Aorta (tissue), 5 donors: ENCODE measurements at regions not wholly inside any gene's neighbourhood (a gene's known extent, or its start where the extent isn't known, plus 50 kb on each side); places are given as distances from the start of the nearest gene placed in this dataset.
"Not testable (repeated sequence)": the region's sequence is repeated elsewhere in the genome, so short reads cannot be mapped to it uniquely, and the experiment has no call there.

ENCODE experiments used
- ATAC-seq: fragments of 200-7000 bp; cut with Tn5 transposase; one replicate; pipeline ENCODE4 v1.9.1; 2022; ENCODE audit warnings: moderate library complexity; ENCODE audit not compliant: low FRiP score
- DNase-seq, 2 donors: peaks; one replicate each; pipeline ENCODE4 v3.0.0-alpha.2; 2020
- H3K27ac ChIP-seq, 2 donors: one replicate each; pipeline ENCODE4 v1.5.1; 2013; ENCODE audit warnings: low read length in 2 of 2, mild to moderate bottlenecking in 2 of 2, moderate library complexity in 2 of 2, control low read depth in 1 of 2, inconsistent platforms in 1 of 2, low read depth in 1 of 2
- H3K27me3 ChIP-seq, 2 donors: one replicate each; pipeline ENCODE4 v1.6.1; 2013; ENCODE audit warnings: control low read depth in 1 of 2, low read length in 1 of 2, mild to moderate bottlenecking in 1 of 2, moderate library complexity in 1 of 2; ENCODE audit not compliant: insufficient read depth in 2 of 2, control insufficient read depth in 1 of 2
- H3K36me3 ChIP-seq, 2 donors: one replicate each; pipeline ENCODE4 v1.6.1; 2013; ENCODE audit warnings: control low read depth in 1 of 2, low read length in 1 of 2, mild to moderate bottlenecking in 1 of 2; ENCODE audit not compliant: insufficient read depth in 2 of 2, control insufficient read depth in 1 of 2
- H3K4me1 ChIP-seq, 2 donors: one replicate each; pipeline ENCODE4 v1.6.1; 2013; ENCODE audit warnings: low read length in 2 of 2, control low read depth in 1 of 2, mild to moderate bottlenecking in 1 of 2, moderate library complexity in 1 of 2; ENCODE audit not compliant: insufficient read depth in 2 of 2, control insufficient read depth in 1 of 2
- H3K4me3 ChIP-seq, 2 donors: one replicate each; pipeline ENCODE4 v1.5.1; 2013; ENCODE audit warnings: low read length in 2 of 2, control low read depth in 1 of 2, mild to moderate bottlenecking in 1 of 2
- H3K9me3 ChIP-seq: one replicate; pipeline ENCODE4 v1.6.1; 2013; ENCODE audit warnings: mild to moderate bottlenecking, low read length; ENCODE audit not compliant: control insufficient read depth
- WGBS, 2 donors: extraction: QIAGEN DNeasy Blood & Tissue Kit; methylation state at CpG; one replicate each; pipeline ENCODE4 v1.1.7; 2013; 5-methylcytosine and 5-hydroxymethylcytosine counted together
- intact Hi-C, 2 donors: fragments of 100-400 bp; cut with DNase I; formaldehyde crosslinking; loops; one replicate each; pipeline versions ENCODE4 v1.14.2 to v1.15.0; 2022
- donor health status: healthy with polysubstance abuse.
- donor health status: Bipolar disorder and iron deficiency.
- donor health status: DM: no; HTN: no; CAD: no.
- donor health status: DM: no; HTN: no; CAD: no.
- donor health status: DM: yes; HTN: yes; CAD: no.

GRCh38 chr9:7653262-7653661 is 146.3 kb downstream of the DMAC1 start:
- H3K27me3 ChIP-seq, result no peaks in the 10 kb centered on the region

GRCh38 chr9:7640231-7640630 is 159.3 kb downstream of the DMAC1 start:
- peak; percentile 65 for ATAC-seq

More at GRCh38 chr9:7653262-7653661, 146.3 kb downstream of the DMAC1 start:
- no peaks in the 10 kb centered on the region for H3K36me3 ChIP-seq
- H3K27ac ChIP-seq, result no peak overlapping the region
- 34 to 36% methylated on average over 7 of the region's 7 CpGs for WGBS, 2 donors
- ATAC-seq, result no peak
- H3K4me3 ChIP-seq, result no peak overlapping the region
- no peaks in the 10 kb centered on the region for H3K4me1 ChIP-seq
- intact Hi-C loops, result no loop called here
- H3K9me3 ChIP-seq, result no peaks in the 10 kb centered on the region
- no peak for DNase-seq

GRCh38 chr9:7639471-7639870 is 160.1 kb downstream of the DMAC1 start:
- H3K4me3 ChIP-seq, result no peak overlapping the region
- H3K27ac ChIP-seq, result no peak overlapping the region
- intact Hi-C loops, result no loop called here
- ATAC-seq (no peak), DNase-seq (no peak)
- H3K36me3 ChIP-seq, result no peaks in the 10 kb centered on the region
- H3K27me3 ChIP-seq, result no peaks in the 10 kb centered on the region
- H3K9me3 ChIP-seq, result no peaks in the 10 kb centered on the region
- 33 to 71% methylated on average over 1 of the region's 1 CpG for WGBS, 2 donors
- H3K4me1 ChIP-seq, result peaks cover 4% of the 10 kb centered on the region in 2 donors

More at GRCh38 chr9:7640231-7640630, 159.3 kb downstream of the DMAC1 start:
- H3K4me3 ChIP-seq, result no peak overlapping the region
- H3K27me3 ChIP-seq, result no peaks in the 10 kb centered on the region
- peaks cover 4% of the 10 kb centered on the region in 2 donors for H3K4me1 ChIP-seq
- no peak overlapping the region for H3K27ac ChIP-seq
- H3K36me3 ChIP-seq, result no peaks in the 10 kb centered on the region
- H3K9me3 ChIP-seq, result no peaks in the 10 kb centered on the region
- no peak for DNase-seq
- intact Hi-C loops, result no loop called here

- no peak overlapping the region for H3K4me3 ChIP-seq
- H3K36me3 ChIP-seq, result no peaks in the 10 kb centered on the region
- intact Hi-C loops, result no loop called here
- ATAC-seq (no peak), DNase-seq (no peak)
- no peaks in the 10 kb centered on the region for H3K27me3 ChIP-seq
- 28 to 38% methylated on average over 3 of the region's 3 CpGs for WGBS, 2 donors
- peaks cover 4% of the 10 kb centered on the region in 2 donors for H3K4me1 ChIP-seq
- no peaks in the 10 kb centered on the region for H3K9me3 ChIP-seq
- H3K27ac ChIP-seq, result peak overlapping the region in 1 of 2 donors; percentile 87
These were observed 162.6 kb downstream of the DMAC1 start for GRCh38 chr9:7636838-7637467.

- Histone ChIP-seq H3K4me1 (peaks cover 4% of the 10 kb centered on the region in 2 donors), H3K27me3 (no peaks in the 10 kb centered on the region), H3K36me3 (no peaks in the 10 kb centered on the region), H3K4me3 (no peak overlapping the region), H3K9me3 (no peaks in the 10 kb centered on the region), H3K27ac (no peak overlapping the region)
- intact Hi-C loops, result no loop called here
- DNase-seq (no peak), ATAC-seq (no peak)
- 15 to 23% methylated on average over 2 of the region's 2 CpGs for WGBS, 2 donors
These were observed 163.3 kb downstream of the DMAC1 start for GRCh38 chr9:7636309-7636708.

- intact Hi-C loops, DNase-seq: not testable (repeated sequence)
- WGBS, 2 donors, result 71 to 72% methylated on average over 7 of the region's 7 CpGs
These were observed 173.0 kb downstream of the DMAC1 start for GRCh38 chr9:7626571-7627029.

GRCh38 chr9:7622481-7622880 is 177.1 kb downstream of the DMAC1 start:
- no peak for DNase-seq
- WGBS, 2 donors, result 42 to 82% methylated on average over 2 of the region's 2 CpGs
- no peaks in the 10 kb centered on the region for H3K9me3 ChIP-seq
- ATAC-seq, result no peak
- H3K4me3 ChIP-seq, result no peak overlapping the region
- intact Hi-C loops, result no loop called here
- no peak overlapping the region for H3K27ac ChIP-seq
- no peaks in the 10 kb centered on the region for H3K36me3 ChIP-seq
- H3K27me3 ChIP-seq, result no peaks in the 10 kb centered on the region
- H3K4me1 ChIP-seq, result no peaks in the 10 kb centered on the region

More at GRCh38 chr9:7626571-7627029, 173.0 kb downstream of the DMAC1 start:
- not testable (repeated sequence) for H3K9me3 ChIP-seq, ATAC-seq, H3K27ac ChIP-seq, H3K4me1 ChIP-seq, H3K27me3 ChIP-seq, H3K4me3 ChIP-seq, H3K36me3 ChIP-seq

GRCh38 chr9:7615344-7615743 is 184.2 kb downstream of the DMAC1 start:
- Histone ChIP-seq H3K36me3 (no peaks in the 10 kb centered on the region), H3K27ac (no peak overlapping the region), H3K27me3 (no peaks in the 10 kb centered on the region), H3K4me3 (no peak overlapping the region), H3K9me3 (peaks cover 1% of the 10 kb centered on the region), H3K4me1 (no peaks in the 10 kb centered on the region)
- DNase-seq (no peak), ATAC-seq (no peak)
- intact Hi-C loops, result no loop called here
- 99 to 100% methylated on average over 1 of the region's 1 CpG for WGBS, 2 donors

GRCh38 chr9:7613931-7614330 is 185.6 kb downstream of the DMAC1 start:
- Histone ChIP-seq H3K36me3 (no peaks in the 10 kb centered on the region), H3K27me3 (no peaks in the 10 kb centered on the region), H3K27ac (no peak overlapping the region), H3K9me3 (peaks cover 1% of the 10 kb centered on the region), H3K4me3 (no peak overlapping the region), H3K4me1 (no peaks in the 10 kb centered on the region)
- 87 to 90% methylated on average over 5 of the region's 5 CpGs for WGBS, 2 donors
- ATAC-seq, result no peak
- DNase-seq, result no peak
- intact Hi-C loops, result no loop called here
